Fibroblast of mammary gland (primary cell): ENCODE measurements at regions not wholly inside any gene's neighbourhood (a gene's known extent, or its start where the extent isn't known, plus 50 kb on each side); places are given as distances from the start of the nearest gene placed in this dataset.

Experiments
- DNase-seq: peaks from one replicate; pipeline ENCODE4 v3.0.0-alpha.2; 2010; ENCODE audit warnings: low read depth
- H3K4me3 ChIP-seq: 2 replicates; pipeline ENCODE4 v1.5.1; 2011; ENCODE audit warnings: low read depth, mild to moderate bottlenecking, low read length, moderate library complexity; ENCODE audit not compliant: control insufficient read depth
- TF ChIP-seq, protein P1 (sequence below): conservative IDR thresholded peaks from 2 replicates; pipeline ENCODE4 v1.5.1; 2011; ENCODE audit warnings: low read depth, low read length, inconsistent platforms; ENCODE audit not compliant: control insufficient read depth, insufficient read depth

DNA sequence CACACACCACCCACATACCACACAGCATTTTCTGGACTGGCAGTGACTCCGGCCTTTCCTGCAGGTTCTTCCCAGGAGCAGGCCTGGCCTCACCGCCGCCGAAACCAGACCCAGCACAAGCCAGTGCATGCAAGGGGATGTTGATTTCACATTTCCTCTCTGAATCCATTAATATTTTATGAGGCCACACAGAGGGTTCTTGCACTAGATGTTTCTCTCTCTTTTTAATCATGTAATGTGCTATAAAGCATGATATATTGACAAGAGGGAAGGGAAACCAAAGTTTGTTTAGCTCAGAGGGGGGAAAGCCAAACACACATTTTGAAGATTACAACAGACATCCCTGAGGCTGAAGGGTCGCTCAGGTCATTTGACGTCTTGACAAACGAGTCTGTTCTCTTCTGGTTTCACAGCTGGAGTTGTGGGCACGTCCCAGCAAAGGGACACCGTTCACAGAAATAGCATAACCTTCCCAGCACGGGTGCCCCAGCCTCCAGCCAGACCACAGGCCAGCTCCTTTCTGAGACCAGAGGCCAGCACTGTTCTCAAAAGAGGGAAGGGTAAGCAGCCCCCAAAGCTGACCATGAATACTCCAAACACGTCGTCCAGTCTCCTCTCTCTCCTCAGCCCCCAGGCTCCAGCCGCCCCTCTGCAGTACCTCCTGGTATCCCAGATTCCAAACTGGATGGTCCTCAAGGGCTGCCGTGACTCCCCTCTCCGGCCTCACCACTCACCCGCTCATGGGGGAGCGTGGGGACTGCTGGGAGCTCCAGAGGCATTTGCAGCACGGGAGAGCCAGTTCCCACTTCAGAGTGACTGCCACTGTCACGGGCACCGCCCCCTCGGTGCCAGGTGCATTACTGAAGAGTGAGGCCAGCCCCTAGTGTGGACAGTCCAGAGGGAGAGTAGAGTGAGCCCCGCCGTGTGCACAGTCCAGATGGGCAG lies 340.3 kb upstream of the SALL3 start:
- TF ChIP-seq, protein P1, sequence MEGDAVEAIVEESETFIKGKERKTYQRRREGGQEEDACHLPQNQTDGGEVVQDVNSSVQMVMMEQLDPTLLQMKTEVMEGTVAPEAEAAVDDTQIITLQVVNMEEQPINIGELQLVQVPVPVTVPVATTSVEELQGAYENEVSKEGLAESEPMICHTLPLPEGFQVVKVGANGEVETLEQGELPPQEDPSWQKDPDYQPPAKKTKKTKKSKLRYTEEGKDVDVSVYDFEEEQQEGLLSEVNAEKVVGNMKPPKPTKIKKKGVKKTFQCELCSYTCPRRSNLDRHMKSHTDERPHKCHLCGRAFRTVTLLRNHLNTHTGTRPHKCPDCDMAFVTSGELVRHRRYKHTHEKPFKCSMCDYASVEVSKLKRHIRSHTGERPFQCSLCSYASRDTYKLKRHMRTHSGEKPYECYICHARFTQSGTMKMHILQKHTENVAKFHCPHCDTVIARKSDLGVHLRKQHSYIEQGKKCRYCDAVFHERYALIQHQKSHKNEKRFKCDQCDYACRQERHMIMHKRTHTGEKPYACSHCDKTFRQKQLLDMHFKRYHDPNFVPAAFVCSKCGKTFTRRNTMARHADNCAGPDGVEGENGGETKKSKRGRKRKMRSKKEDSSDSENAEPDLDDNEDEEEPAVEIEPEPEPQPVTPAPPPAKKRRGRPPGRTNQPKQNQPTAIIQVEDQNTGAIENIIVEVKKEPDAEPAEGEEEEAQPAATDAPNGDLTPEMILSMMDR: no peak
- no peak overlapping the region for H3K4me3 ChIP-seq
- DNase-seq: no peak

DNA sequence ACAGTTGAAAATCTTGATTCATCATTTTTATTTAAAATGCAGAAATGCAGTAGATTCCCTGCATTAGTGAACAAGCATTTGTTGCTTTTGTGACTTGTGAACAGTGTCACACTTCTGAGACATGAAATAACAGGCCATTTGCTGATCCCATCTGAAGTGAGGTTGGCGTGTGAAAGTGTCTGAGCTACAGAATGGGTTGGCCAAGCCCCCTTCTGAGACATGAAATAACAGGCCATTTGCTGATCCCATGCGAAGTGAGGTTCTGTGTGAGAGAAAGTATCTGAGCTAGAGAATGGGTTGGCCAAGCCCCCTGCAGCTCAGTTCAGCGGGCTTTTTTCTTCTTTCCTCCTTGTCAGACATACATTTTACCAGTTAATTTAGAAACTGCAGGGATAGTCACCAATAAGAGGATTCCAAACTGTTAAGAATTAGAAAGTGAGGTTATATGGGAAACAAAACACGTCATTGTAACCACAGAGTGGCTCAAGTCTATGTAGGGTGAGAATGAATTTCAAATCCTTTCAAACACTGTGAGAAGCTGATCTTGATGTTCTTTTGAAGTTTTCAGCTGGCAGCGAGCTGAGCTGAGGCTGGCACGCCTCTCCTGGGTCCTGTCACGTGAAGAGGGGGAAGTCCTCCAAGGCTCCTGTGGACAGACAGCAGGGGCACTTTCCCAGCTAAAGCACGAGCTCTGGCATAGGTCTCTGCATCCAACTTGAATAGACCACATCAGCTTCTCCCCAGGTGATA lies 339.2 kb upstream of the SALL3 start:
- TF ChIP-seq, protein P1: no peak
- H3K4me3 ChIP-seq: no peak overlapping the region
- DNase-seq: no peak

DNA sequence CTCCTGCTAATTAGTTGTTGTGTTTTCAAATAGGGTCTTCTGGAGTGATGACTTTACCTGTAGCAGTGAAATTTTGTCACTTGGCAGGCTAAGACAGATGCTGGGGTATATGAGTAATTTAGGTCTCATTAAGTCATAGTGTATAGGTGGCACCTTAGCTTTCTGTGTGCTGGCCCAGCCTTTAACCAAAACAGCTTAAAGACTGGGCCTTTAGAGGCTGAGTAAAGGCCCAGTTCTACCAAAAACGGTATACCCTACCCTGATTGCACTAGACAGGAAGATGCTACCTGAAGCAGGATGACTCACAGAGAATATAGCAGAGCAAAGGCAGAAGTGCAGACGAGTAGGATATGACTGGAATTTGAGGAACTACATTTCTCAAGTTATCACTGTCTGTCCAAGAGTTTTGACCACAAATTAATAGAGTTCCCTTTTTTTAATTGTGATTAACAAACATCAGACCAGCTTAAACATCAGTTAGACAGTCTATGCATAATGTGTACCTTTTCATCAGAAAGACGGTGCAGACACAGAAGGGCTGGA lies 337.9 kb upstream of the SALL3 start:
- DNase-seq: no peak
- H3K4me3 ChIP-seq: no peak overlapping the region
- TF ChIP-seq, protein P1: no peak

DNA sequence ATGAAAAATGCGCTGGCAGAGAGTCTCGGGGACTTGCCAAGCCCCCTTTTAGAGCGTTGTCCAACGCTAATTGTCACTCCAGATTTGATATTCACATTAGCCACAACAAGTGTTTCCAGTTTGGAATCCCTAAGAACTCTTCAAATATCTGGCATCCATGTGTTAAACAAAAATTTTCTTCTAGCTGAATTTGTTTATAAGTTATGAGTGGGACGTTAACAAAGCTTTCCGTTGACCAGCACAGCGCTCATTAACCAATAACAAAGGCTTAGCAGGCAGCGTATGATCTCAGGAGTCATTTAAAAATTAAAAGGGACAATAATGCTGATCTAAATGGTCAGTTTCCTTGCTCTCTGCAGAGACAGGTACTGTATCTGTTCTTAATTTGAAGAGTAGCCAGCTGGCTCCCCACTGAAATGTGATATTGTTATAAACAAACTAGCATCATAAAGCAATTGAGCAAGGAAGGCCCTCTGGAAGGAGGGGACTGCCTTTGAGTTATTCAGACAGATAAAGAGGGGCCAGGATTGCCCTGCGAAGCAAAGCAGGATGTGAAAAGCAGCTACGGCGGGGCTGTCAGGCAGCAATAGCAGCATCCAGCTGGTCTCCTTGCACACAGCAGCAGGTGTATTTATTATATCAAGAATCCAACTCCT lies 337.2 kb upstream of the SALL3 start:
- no peak for DNase-seq
- TF ChIP-seq, protein P1: no peak
- H3K4me3 ChIP-seq: no peak overlapping the region

DNA sequence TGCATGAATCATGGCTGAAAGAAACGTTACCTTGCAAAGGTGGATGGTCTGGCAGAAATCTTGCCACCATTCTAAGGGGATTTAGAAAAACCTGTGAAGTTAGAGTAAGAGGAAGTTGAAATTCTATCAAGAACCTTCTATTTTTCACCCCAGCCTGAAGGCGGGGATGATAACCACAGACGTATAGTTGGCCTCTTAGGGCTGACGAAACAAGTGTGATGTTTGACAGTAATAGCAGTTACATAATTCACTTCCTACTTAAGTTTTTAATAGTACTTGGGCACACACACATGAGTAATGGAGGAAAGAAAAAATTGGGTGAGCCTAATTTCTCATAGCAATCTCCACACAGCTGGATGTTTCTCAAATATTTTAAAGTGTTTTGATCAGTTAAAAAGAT lies 336.6 kb upstream of the SALL3 start:
- TF ChIP-seq, protein P1: no peak
- DNase-seq: no peak
- no peak overlapping the region for H3K4me3 ChIP-seq

DNA sequence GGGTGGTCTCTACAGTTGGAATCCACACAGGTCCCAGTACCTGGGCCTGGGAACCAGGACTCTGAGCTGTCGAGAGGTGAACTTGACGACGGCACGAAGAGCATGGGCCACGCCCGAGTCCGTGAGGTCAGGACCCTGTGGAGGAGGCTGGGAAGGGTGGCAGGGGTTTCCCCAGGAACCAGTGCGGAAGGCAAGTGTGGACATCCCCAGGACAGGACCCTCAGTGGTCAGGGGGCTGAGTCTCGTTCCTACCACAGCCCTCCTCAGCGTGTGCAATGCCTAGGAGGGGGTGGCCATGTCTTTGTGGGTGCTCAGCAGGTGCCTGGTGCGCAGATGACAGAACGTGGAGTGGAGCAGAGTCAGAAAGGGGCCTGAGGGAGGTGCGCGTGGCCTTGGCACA lies 335.6 kb upstream of the SALL3 start:
- TF ChIP-seq, protein P1: no peak
- H3K4me3 ChIP-seq: no peak overlapping the region
- no peak for DNase-seq
